Naive thymus-derived CD4-positive, alpha-beta T cell (primary cell): ENCODE measurements at regions not wholly inside any gene's neighbourhood (a gene's known extent, or its start where the extent isn't known, plus 50 kb on each side); places are given as distances from the start of the nearest gene placed in this dataset.

Experiments used
- ATAC-seq: fragments of 150-1000 bp; cut with Tn5 transposase; 2 replicates; pipeline ENCODE4 v1.10.0; 2021; ENCODE audit warnings: mild to moderate bottlenecking, moderate library complexity
- CTCF ChIA-PET: fragments of 350-600 bp; sonication (Branson Sonifier 250); formaldehyde crosslinking; loops from one replicate; lab custom pipeline; 2021; ENCODE audit warnings: antibody characterized with exemption; lab: Charles Lee
- POLR2A ChIA-PET: fragments of 350-600 bp; sonication (Branson Sonifier 250); formaldehyde crosslinking; loops from one replicate; lab custom pipeline; 2021; ENCODE audit warnings: antibody characterized with exemption, inconsistent platforms; lab: Charles Lee
- DNase-seq, 9 donors: peaks; one replicate each; pipeline versions ENCODE4 v3.0.0 to v3.0.0-alpha.2; 2020 to 2022; ENCODE audit warnings: mixed read lengths in 1 of 9
- H3K27ac ChIP-seq: one replicate; pipeline ENCODE4 v1.7.0; 2013; ENCODE audit warnings: mild to moderate bottlenecking, low read depth, low read length, moderate library complexity
- H3K27me3 ChIP-seq, 2 donors: one replicate each; pipeline ENCODE4 v1.7.0; 2013; ENCODE audit warnings: low read length in 2 of 2, mild to moderate bottlenecking in 2 of 2, moderate library complexity in 2 of 2; ENCODE audit not compliant: control insufficient read depth in 2 of 2, insufficient read depth in 2 of 2
- H3K36me3 ChIP-seq, 3 experiments: 1 replicate in 2 of 3; 2 replicates in 1 of 3; pipeline ENCODE4 v1.7.0; 2013; ENCODE audit warnings: low read length in 3 of 3, mild to moderate bottlenecking in 3 of 3, moderate library complexity in 1 of 3; ENCODE audit not compliant: insufficient read depth in 3 of 3, control insufficient read depth in 2 of 3
- H3K4me1 ChIP-seq, 2 donors: one replicate each; pipeline ENCODE4 v1.7.0; 2013; ENCODE audit warnings: low read length in 2 of 2, mild to moderate bottlenecking in 2 of 2, moderate library complexity in 1 of 2; ENCODE audit not compliant: control insufficient read depth in 2 of 2, insufficient read depth in 2 of 2
- H3K4me3 ChIP-seq: 2 replicates; pipeline ENCODE4 v1.7.0; 2013; ENCODE audit warnings: mild to moderate bottlenecking, low read length
- H3K9me3 ChIP-seq, 3 experiments: 1 replicate in 2 of 3; 2 replicates in 1 of 3; pipeline ENCODE4 v1.7.0; 2013; ENCODE audit warnings: low read length in 3 of 3; ENCODE audit not compliant: control insufficient read depth in 2 of 3
- H3K27ac Mint-ChIP-seq, 9 donors: one replicate each; pipeline ENCODE4 v1.8.0; 2020 to 2022; ENCODE audit warnings: mixed read lengths in 9 of 9, mild to moderate bottlenecking in 8 of 9, moderate library complexity in 5 of 9, inconsistent platforms in 2 of 9
- H3K27me3 Mint-ChIP-seq, 5 donors: one replicate each; pipeline ENCODE4 v1.8.0; 2021 to 2022; ENCODE audit warnings: mixed read lengths in 5 of 5, mild to moderate bottlenecking in 1 of 5
- H3K36me3 Mint-ChIP-seq, 5 donors: one replicate each; pipeline ENCODE4 v1.8.0; 2020 to 2022; ENCODE audit warnings: mixed read lengths in 5 of 5, mild to moderate bottlenecking in 3 of 5, inconsistent platforms in 1 of 5
- H3K4me1 Mint-ChIP-seq, 7 donors: one replicate each; pipeline ENCODE4 v1.8.0; 2020 to 2022; ENCODE audit warnings: mixed read lengths in 7 of 7, mild to moderate bottlenecking in 3 of 7, inconsistent platforms in 1 of 7
- H3K4me3 Mint-ChIP-seq, 10 donors: one replicate each; pipeline ENCODE4 v1.8.0; 2020 to 2022; ENCODE audit warnings: mild to moderate bottlenecking in 10 of 10, mixed read lengths in 10 of 10, moderate library complexity in 6 of 10, inconsistent platforms in 2 of 10
- H3K9me3 Mint-ChIP-seq, 11 donors: one replicate each; pipeline ENCODE4 v1.8.0; 2020 to 2022; ENCODE audit warnings: mixed read lengths in 11 of 11, mild to moderate bottlenecking in 4 of 11, inconsistent platforms in 1 of 11, moderate library complexity in 1 of 11
- intact Hi-C, 2 donors: fragments of 100-400 bp; cut with micrococcal nuclease; formaldehyde crosslinking; loops; one replicate each; pipeline ENCODE4 v1.15.1; 2023

DNA sequence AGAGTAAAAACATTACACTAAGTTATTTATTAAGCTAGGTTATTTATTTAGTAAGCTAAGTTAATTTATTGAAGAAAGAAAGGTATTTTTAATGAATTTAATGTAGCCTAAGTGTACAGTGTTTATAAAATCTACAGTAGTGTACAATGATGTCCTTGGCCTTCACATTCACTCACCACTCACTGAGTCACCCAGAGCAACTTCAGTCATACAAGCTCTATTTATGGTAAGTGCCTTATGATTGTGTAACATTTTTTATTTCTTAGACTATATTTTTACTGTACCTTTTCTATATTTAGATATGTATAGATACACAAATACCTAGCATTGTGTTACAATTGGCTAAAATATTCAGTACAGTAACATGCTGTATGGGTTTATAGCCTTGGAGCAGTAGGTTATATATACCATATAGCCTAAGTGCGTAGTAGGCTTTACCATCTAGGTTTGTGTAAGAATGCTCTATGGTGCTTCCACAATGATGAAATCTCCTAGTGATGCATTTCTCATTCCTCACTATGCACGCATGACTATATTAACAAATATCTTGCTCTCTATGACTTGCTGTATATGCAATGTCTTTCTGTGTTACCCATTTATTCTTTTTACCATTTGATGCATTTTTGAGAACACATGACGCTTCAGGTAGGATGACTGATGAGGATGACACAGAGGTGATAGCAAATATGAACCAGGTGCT, 309.6 kb upstream of the ATXN7L3B start:
- Mint-ChIP-seq H3K27ac (no peak overlapping the region), H3K9me3 (peaks cover 0 to 8% (median 0%) of the 10 kb centered on the region in 11 donors), H3K27me3 (no peaks in the 10 kb centered on the region), H3K4me1 (no peaks in the 10 kb centered on the region), H3K36me3 (no peaks in the 10 kb centered on the region), H3K4me3 (no peak overlapping the region)
- ATAC-seq (no peak), DNase-seq (no peak)
- H3K9me3 ChIP-seq, result no peaks in the 10 kb centered on the region
- H3K4me1 ChIP-seq, result no peaks in the 10 kb centered on the region
- H3K27ac ChIP-seq, result no peak overlapping the region
- H3K36me3 ChIP-seq, result no peaks in the 10 kb centered on the region
- no peaks in the 10 kb centered on the region for H3K27me3 ChIP-seq
- no peak overlapping the region for H3K4me3 ChIP-seq
- ChIA-PET POLR2A (no interaction called here), CTCF (no interaction called here)
- intact Hi-C loops, result no loop called here

DNA sequence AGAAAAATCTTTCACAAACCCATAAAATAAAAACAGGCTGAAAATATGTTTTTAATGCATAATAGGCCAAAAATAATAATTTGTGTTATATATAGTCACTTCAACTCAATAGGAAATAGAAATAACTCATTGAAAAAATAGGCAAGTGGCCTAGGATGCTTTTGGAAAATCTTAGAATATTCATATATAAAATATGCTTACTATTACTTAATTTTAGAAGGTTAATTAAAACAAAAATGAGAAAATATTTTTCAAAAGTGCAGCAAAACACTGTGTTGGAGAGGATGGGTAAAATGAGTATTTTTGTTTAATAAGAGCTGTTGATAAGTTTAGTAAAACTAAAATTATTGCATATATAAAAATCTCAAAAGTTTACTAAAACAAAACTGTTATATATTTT, 308.0 kb upstream of the ATXN7L3B start:
- Mint-ChIP-seq H3K4me3 (no peak overlapping the region), H3K27ac (no peak overlapping the region), H3K9me3 (peaks cover 0 to 9% (median 0%) of the 10 kb centered on the region in 11 donors), H3K4me1 (no peaks in the 10 kb centered on the region), H3K27me3 (no peaks in the 10 kb centered on the region), H3K36me3 (no peaks in the 10 kb centered on the region)
- Histone ChIP-seq H3K4me3 (no peak overlapping the region), H3K27ac (no peak overlapping the region), H3K9me3 (no peaks in the 10 kb centered on the region), H3K27me3 (no peaks in the 10 kb centered on the region), H3K4me1 (no peaks in the 10 kb centered on the region), H3K36me3 (no peaks in the 10 kb centered on the region)
- DNase-seq, result no peak
- no peak for ATAC-seq
- ChIA-PET CTCF (no interaction called here), POLR2A (no interaction called here)
- intact Hi-C loops, result no loop called here

DNA sequence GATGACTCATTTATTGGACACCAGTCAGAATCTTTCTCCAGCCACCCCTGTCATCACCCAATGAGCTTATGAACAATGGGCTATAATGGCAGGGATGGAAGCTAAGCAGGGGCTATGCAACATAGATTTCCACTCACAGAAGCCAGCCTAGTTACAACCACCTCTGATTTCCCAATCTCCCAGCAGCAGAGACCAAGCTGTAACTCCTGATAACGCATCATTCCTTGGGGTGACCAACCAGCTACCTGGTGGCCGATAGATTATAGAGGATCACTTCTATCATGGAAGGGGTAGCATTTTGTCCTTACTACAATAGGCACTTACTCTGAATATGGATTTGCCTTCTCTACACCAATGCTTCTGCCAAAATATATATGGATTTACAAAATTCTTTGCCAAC, 302.3 kb upstream of the ATXN7L3B start:
- Mint-ChIP-seq H3K9me3 (peaks cover 2 to 23% (median 8%) of the 10 kb centered on the region in 11 donors), H3K4me1 (no peaks in the 10 kb centered on the region), H3K4me3 (no peak overlapping the region), H3K36me3 (no peaks in the 10 kb centered on the region), H3K27ac (no peak overlapping the region), H3K27me3 (no peaks in the 10 kb centered on the region)
- Histone ChIP-seq H3K36me3 (no peaks in the 10 kb centered on the region), H3K27me3 (no peaks in the 10 kb centered on the region), H3K9me3 (peaks cover 0 to 3% (median 0%) of the 10 kb centered on the region in 3 experiments), H3K4me3 (no peak overlapping the region), H3K4me1 (no peaks in the 10 kb centered on the region), H3K27ac (no peak overlapping the region)
- ATAC-seq, result no peak
- ChIA-PET POLR2A (no interaction called here), CTCF (no interaction called here)
- no peak for DNase-seq
- intact Hi-C loops, result no loop called here

DNA sequence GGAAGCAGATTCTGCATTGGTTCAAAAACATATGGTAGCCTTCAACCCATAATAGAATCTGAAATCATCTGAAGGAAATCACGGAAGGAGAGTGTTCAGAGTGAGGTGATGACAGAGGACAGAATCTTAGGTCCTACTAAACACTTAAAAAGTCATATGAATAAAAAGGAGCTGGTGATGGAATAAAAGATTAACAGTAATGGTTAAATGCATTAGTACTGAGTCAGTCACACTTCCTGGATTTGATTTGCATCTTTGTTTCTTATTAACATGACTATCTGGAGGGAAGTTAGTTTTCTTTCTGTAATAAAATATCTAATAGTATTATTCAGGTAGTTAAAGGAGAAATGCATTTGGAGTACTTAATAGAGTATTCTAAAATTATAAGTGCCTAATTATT, 296.3 kb upstream of the ATXN7L3B start:
- no peaks in the 10 kb centered on the region for H3K4me1 ChIP-seq
- H3K27ac Mint-ChIP-seq, result no peak overlapping the region
- no peaks in the 10 kb centered on the region for H3K4me1 Mint-ChIP-seq
- no peaks in the 10 kb centered on the region for H3K36me3 Mint-ChIP-seq
- no peak overlapping the region for H3K4me3 Mint-ChIP-seq
- peaks cover 2 to 30% (median 8%) of the 10 kb centered on the region in 11 donors for H3K9me3 Mint-ChIP-seq
- intact Hi-C loops, result no loop called here
- no peaks in the 10 kb centered on the region for H3K36me3 ChIP-seq
- ChIA-PET POLR2A (no interaction called here), CTCF (no interaction called here)
- H3K4me3 ChIP-seq, result no peak overlapping the region
- H3K27ac ChIP-seq, result no peak overlapping the region
- H3K27me3 Mint-ChIP-seq, result no peaks in the 10 kb centered on the region
- H3K9me3 ChIP-seq, result no peaks in the 10 kb centered on the region
- no peak for DNase-seq
- no peak for ATAC-seq
- H3K27me3 ChIP-seq, result no peaks in the 10 kb centered on the region

DNA sequence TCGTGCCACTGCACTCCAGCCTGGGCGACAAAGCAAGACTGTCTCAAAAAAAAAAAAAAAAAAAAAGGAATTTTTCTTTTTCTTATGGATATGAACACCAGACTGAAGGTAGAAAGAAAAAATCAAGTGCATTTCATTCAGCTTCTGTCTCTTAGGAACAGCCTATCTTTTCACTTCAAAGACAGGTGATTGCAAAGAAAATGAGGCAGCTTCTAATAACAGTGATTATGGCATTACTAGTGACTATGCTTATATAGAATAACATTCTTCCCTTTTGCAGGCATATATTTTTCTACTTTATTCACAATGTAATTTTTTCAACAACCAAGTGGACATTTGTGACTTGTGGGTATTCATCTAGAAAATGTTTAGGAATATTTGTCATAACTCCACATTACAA, 295.5 kb upstream of the ATXN7L3B start:
- CTCF ChIA-PET, result no interaction called here
- Mint-ChIP-seq H3K27me3 (no peaks in the 10 kb centered on the region), H3K9me3 (peaks cover 2 to 33% (median 8%) of the 10 kb centered on the region in 11 donors)

DNA sequence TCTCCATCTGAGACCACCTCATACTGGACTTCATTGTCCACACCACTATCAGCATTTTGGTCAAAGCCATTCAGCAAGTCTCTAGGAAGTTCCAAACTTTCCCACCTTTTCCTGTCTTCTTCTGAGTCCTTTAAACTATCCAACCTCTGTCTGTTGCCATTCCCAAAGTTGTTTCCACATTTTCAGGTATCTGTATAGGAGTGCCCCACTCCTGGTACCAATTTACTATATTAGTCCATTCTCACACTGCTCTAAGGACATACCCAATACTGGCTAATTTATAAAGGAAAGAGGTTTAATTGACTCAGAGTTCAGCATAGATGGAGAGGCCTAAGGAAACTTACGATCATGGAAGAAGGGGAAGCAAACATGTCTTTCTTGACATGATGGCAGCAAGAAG, 292.2 kb upstream of the ATXN7L3B start:
- H3K9me3 ChIP-seq, result no peaks in the 10 kb centered on the region
- Mint-ChIP-seq H3K9me3 (peaks cover 0 to 18% (median 4%) of the 10 kb centered on the region in 11 donors), H3K27me3 (no peaks in the 10 kb centered on the region), H3K36me3 (no peaks in the 10 kb centered on the region), H3K27ac (no peak overlapping the region), H3K4me3 (no peak overlapping the region), H3K4me1 (no peaks in the 10 kb centered on the region)
- intact Hi-C loops, result no loop called here
- no peak overlapping the region for H3K27ac ChIP-seq
- POLR2A ChIA-PET, result no interaction called here
- CTCF ChIA-PET, result no interaction called here
- H3K4me3 ChIP-seq, result no peak overlapping the region
- no peaks in the 10 kb centered on the region for H3K4me1 ChIP-seq
- ATAC-seq (no peak), DNase-seq (no peak)
- no peaks in the 10 kb centered on the region for H3K27me3 ChIP-seq
- H3K36me3 ChIP-seq, result no peaks in the 10 kb centered on the region

More for the DNA sequence above, 295.5 kb upstream of the ATXN7L3B start:
- ATAC-seq (no peak), DNase-seq (no peak)
- Mint-ChIP-seq H3K4me1 (no peaks in the 10 kb centered on the region), H3K36me3 (no peaks in the 10 kb centered on the region), H3K4me3 (no peak overlapping the region), H3K27ac (no peak overlapping the region)
- H3K36me3 ChIP-seq, result no peaks in the 10 kb centered on the region
- H3K27ac ChIP-seq, result no peak overlapping the region
- no peak overlapping the region for H3K4me3 ChIP-seq
- no peaks in the 10 kb centered on the region for H3K9me3 ChIP-seq
- POLR2A ChIA-PET, result no interaction called here
- intact Hi-C loops, result no loop called here
- H3K27me3 ChIP-seq, result no peaks in the 10 kb centered on the region
- no peaks in the 10 kb centered on the region for H3K4me1 ChIP-seq

DNA sequence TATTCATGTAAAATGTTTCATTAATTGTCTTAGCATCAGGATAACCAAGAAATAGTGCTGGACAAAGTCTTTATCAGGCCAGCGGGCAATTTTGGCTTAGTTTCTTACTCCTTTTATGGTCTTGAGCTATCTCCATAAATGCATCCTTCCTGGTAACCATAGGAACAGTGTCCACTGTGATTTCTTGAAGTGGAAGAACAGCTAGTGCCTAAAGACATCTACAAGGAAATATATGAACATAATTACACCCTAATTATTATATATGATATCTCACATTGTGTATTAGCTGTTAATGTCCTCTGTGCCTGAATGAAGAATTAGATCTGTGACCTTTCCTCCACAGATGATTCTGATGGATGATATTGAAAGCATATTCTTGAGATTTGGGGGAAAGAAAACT, 286.7 kb upstream of the ATXN7L3B start:
- Histone ChIP-seq H3K36me3 (no peaks in the 10 kb centered on the region), H3K27ac (no peak overlapping the region), H3K4me1 (no peaks in the 10 kb centered on the region), H3K9me3 (no peaks in the 10 kb centered on the region), H3K4me3 (no peak overlapping the region), H3K27me3 (no peaks in the 10 kb centered on the region)
- H3K36me3 Mint-ChIP-seq, result no peaks in the 10 kb centered on the region
- ATAC-seq (no peak), DNase-seq (no peak)
- H3K4me3 Mint-ChIP-seq, result no peak overlapping the region
- intact Hi-C loops, result no loop called here
- ChIA-PET CTCF (interaction anchor here (0.6 kb wide), 1 partner anchor 40 kb away, joined by 3 read pairs; no protein-coding TSS in a partner anchor), POLR2A (no interaction called here)
- no peaks in the 10 kb centered on the region for H3K27me3 Mint-ChIP-seq
- H3K4me1 Mint-ChIP-seq, result no peaks in the 10 kb centered on the region
- peaks cover 0 to 14% (median 4%) of the 10 kb centered on the region in 11 donors for H3K9me3 Mint-ChIP-seq
- no peak overlapping the region for H3K27ac Mint-ChIP-seq
